HepG2 (cell line): ENCODE measurements at regions not wholly inside any gene's neighbourhood (a gene's known extent, or its start where the extent isn't known, plus 50 kb on each side); places are given as distances from the start of the nearest gene placed in this dataset.
A peak's percentile ranks its signal among the peaks of the same experiment; 100 is the strongest.

Experiments
- ARID3A ChIP-seq: IDR thresholded peaks from 2 replicates; pipeline ENCODE4 v1.6.1; 2012; ENCODE audit warnings: low read depth, low read length, improper control_type of control experiment
- FLYWCH1 ChIP-seq: sonication (generic); formaldehyde crosslinking; IDR thresholded peaks from 2 replicates; pipeline ENCODE4 v1.8.1; 2023; ENCODE audit warnings: mild to moderate bottlenecking, missing genetic modification reagents
- FOXA3 ChIP-seq: IDR thresholded peaks from 2 replicates; pipeline ENCODE4 v1.6.1; 2016; ENCODE audit warnings: missing genetic modification reagents, missing compliant biosample characterization
- HDAC1 ChIP-seq: sonication (generic); formaldehyde crosslinking; IDR thresholded peaks from 2 replicates; pipeline ENCODE4 v1.5.1; 2020; ENCODE audit warnings: mild to moderate bottlenecking, missing genetic modification reagents
- HDAC2 ChIP-seq: sonication (generic); formaldehyde crosslinking; IDR thresholded peaks from 2 replicates; pipeline ENCODE4 v1.4.0; 2020; ENCODE audit warnings: missing genetic modification reagents
- HNF1B ChIP-seq: sonication (generic); formaldehyde crosslinking; IDR thresholded peaks from 2 replicates; pipeline ENCODE4 v1.5.1; 2020; ENCODE audit warnings: mild to moderate bottlenecking, moderate library complexity, missing genetic modification reagents
- MAFK ChIP-seq, 2 experiments: IDR thresholded peaks in 1 of 2; conservative IDR thresholded peaks in 1 of 2; 2 replicates each; pipeline ENCODE4 v1.6.1; 2011; ENCODE audit warnings: improper control_type of control experiment in 2 of 2, low read length in 2 of 2
- MED8 ChIP-seq: sonication (generic); formaldehyde crosslinking; IDR thresholded peaks from 2 replicates; pipeline ENCODE4 v1.8.1; 2023; ENCODE audit warnings: mild to moderate bottlenecking, missing genetic modification reagents; ENCODE audit not compliant: insufficient replicate concordance
- NFRKB ChIP-seq: fragments of 450-650 bp; IDR thresholded peaks from 2 replicates; pipeline ENCODE4 v1.6.1; 2017
- NR2F2 ChIP-seq: IDR thresholded peaks from 2 replicates; pipeline ENCODE4 v1.6.1; 2012; ENCODE audit warnings: low read depth, inconsistent platforms, borderline replicate concordance
- SOX5 ChIP-seq: IDR thresholded peaks from 2 replicates; pipeline ENCODE4 v1.6.1; 2016; ENCODE audit warnings: borderline replicate concordance
- TEAD2 ChIP-seq: sonication (generic); formaldehyde crosslinking; IDR thresholded peaks from 2 replicates; pipeline ENCODE4 v1.9.0; 2021; ENCODE audit warnings: missing genetic modification reagents
- UBTF ChIP-seq: sonication (generic); formaldehyde crosslinking; IDR thresholded peaks from 2 replicates; pipeline ENCODE4 v1.4.0; 2020; ENCODE audit warnings: mild to moderate bottlenecking, missing genetic modification reagents
- ZBTB7B ChIP-seq: sonication (generic); formaldehyde crosslinking; IDR thresholded peaks from 2 replicates; pipeline ENCODE4 v1.4.0; 2020; ENCODE audit warnings: missing genetic modification reagents
- ZMAT3 ChIP-seq: sonication (generic); formaldehyde crosslinking; conservative IDR thresholded peaks from 2 replicates; pipeline ENCODE4 v1.7.0; 2021; ENCODE audit warnings: missing genetic modification reagents
- ZMYM4 ChIP-seq: sonication (generic); formaldehyde crosslinking; IDR thresholded peaks from 2 replicates; pipeline ENCODE4 v1.8.1; 2023; ENCODE audit warnings: mild to moderate bottlenecking, missing genetic modification reagents
- ZNF12 ChIP-seq: sonication (generic); formaldehyde crosslinking; IDR thresholded peaks from 2 replicates; pipeline ENCODE4 v1.5.0; 2020; ENCODE audit warnings: missing genetic modification reagents
- ZNF501 ChIP-seq: sonication (generic); formaldehyde crosslinking; IDR thresholded peaks from 2 replicates; pipeline ENCODE4 v1.5.1; 2020; ENCODE audit warnings: mild to moderate bottlenecking, moderate library complexity, missing genetic modification reagents
- ZNF552 ChIP-seq: sonication (generic); formaldehyde crosslinking; IDR thresholded peaks from 2 replicates; pipeline ENCODE4 v1.9.0; 2022; ENCODE audit warnings: missing genetic modification reagents, mild to moderate bottlenecking, borderline replicate concordance
- ZNF704 ChIP-seq: sonication (generic); formaldehyde crosslinking; IDR thresholded peaks from 2 replicates; pipeline ENCODE4 v1.8.1; 2023; ENCODE audit warnings: mild to moderate bottlenecking, inconsistent platforms, moderate library complexity, missing genetic modification reagents, borderline replicate concordance
- ZNF75D ChIP-seq: sonication (generic); formaldehyde crosslinking; IDR thresholded peaks from 2 replicates; pipeline ENCODE4 v1.8.1; 2023; ENCODE audit warnings: missing genetic modification reagents, mild to moderate bottlenecking, borderline replicate concordance
- ZNF766 ChIP-seq: sonication (generic); formaldehyde crosslinking; IDR thresholded peaks from 2 replicates; pipeline ENCODE4 v1.5.0; 2020; ENCODE audit warnings: missing genetic modification reagents, borderline replicate concordance
- ZSCAN22 ChIP-seq: sonication (generic); formaldehyde crosslinking; IDR thresholded peaks from 2 replicates; pipeline ENCODE4 v1.4.0; 2020; ENCODE audit warnings: mild to moderate bottlenecking, missing genetic modification reagents

GRCh38 chr6:167238694-167239467 is 52.2 kb upstream of the UNC93A start (continued):
- TF ChIP-seq FLYWCH1 (no peak), UBTF (CRISPR knock-in tag) (no peak; the same call in 1 of the 2 replicates), ZNF766 (CRISPR knock-in tag) (no peak; the same call in 1 of the 2 replicates), MED8 (CRISPR knock-in tag) (peak; percentile 5), ZNF12 (CRISPR knock-in tag) (0 out of 2 replicates have a peak, but pooled peaks have one; percentile 15), MAFK (conservative IDR thresholded peaks at IDR 0.05 in 1 of 2, IDR thresholded peaks at IDR 0.05 in 1 of 2; ENCODE audit: low read length in 2 of 2) (no peak), TEAD2 (CRISPR knock-in tag) (no peak), NR2F2 (no peak), ZBTB7B (CRISPR knock-in tag) (peak; percentile 82), FOXA3 (peak; percentile 53), ZMYM4 (CRISPR knock-in tag) (no peak; the same call in 1 of the 2 replicates), ZNF704 (CRISPR knock-in tag) (no peak), ZNF501 (CRISPR knock-in tag) (peak; percentile 16; the same call in 1 of the 2 replicates), HDAC2 (peak; percentile 47; the same call in 1 of the 2 replicates), HNF1B (peak; percentile 57; the same call in 1 of the 2 replicates), ZNF552 (no peak), ZSCAN22 (CRISPR knock-in tag) (no peak), ZMAT3 (0 out of 2 replicates have a peak, but pooled peaks have one; percentile 65), SOX5 (peak; percentile 71), NFRKB (no peak), HDAC1 (CRISPR knock-in tag) (peak; percentile 59), ARID3A (no peak), ZNF75D (CRISPR knock-in tag) (no peak)
